GM12891 (cell line): ENCODE measurements at regions not wholly inside any gene's neighbourhood (a gene's known extent, or its start where the extent isn't known, plus 50 kb on each side); places are given as distances from the start of the nearest gene placed in this dataset.

Source experiments
- DNase-seq: peaks from one replicate; pipeline ENCODE4 v3.0.0; 2011; ENCODE audit warnings: low spot score; ENCODE audit not compliant: insufficient read length
- FAIRE-seq: peaks from 2 replicates; lab custom pipeline; 2011; peaks lifted over from hg19 to GRCh38; lab: Jason Lieb, UNC
- PAX5 ChIP-seq: IDR thresholded peaks from 2 replicates; pipeline ENCODE4 v1.6.1; 2011; ENCODE audit warnings: low read length, moderate library complexity, mild to moderate bottlenecking; ENCODE audit not compliant: insufficient read depth, severe bottlenecking
- POLR2A ChIP-seq: IDR thresholded peaks from 2 replicates; pipeline ENCODE4 v1.6.1; 2011; ENCODE audit warnings: low read depth, low read length, control low read depth
- POLR2AphosphoS5 ChIP-seq: IDR thresholded peaks from 2 replicates; pipeline ENCODE4 v1.6.1; 2011; ENCODE audit warnings: low read depth, low read length, control low read depth
- POU2F2 ChIP-seq: IDR thresholded peaks from 2 replicates; pipeline ENCODE4 v1.6.1; 2011; ENCODE audit warnings: low read depth, mild to moderate bottlenecking, control low read depth, low read length, moderate library complexity
- SPI1 ChIP-seq: IDR thresholded peaks from 2 replicates; pipeline ENCODE4 v1.6.1; 2011; ENCODE audit warnings: low read depth, low read length, control low read depth
- TAF1 ChIP-seq: IDR thresholded peaks from 2 replicates; pipeline ENCODE4 v1.6.1; 2011; ENCODE audit warnings: low read depth, low read length, control low read depth

DNA sequence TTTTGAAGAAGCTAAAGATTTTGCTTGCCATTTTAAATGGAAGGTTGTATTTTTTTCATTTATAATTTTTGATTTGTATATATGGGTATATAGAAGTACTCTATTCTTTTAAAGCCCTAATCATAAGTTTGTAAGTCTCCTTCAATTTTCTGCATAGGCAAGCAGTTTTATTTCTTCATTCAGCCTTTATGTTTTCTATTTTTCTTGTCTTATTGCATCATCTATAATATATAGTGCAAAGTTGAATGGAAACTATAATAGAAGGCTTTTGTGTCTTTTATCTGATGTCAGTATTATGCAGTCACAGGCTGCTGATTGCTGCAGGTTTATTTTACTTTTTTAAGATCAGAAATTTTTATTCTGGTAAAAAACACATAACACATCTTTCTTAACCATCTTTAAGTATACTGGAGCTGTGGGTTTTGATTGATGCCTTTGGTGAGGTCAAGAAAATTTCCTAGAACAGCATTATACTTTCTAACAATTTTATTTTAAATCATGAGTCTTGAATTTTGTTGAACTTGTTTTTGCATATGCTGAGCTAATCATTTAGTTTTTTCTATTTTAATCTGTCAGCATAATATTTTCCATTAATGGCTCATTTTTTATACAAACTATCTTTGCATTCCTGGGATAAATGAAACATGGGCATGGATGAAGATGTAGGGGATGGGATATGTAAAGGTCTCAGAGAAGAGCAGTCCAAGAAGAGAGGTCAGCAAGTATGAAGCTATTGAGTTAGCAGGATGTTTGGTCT, 366.7 kb upstream of the MAP3K7 start:
- DNase-seq, result no peak
- FAIRE-seq, result no peak
- no peak for TF ChIP-seq PAX5
- no peak for TF ChIP-seq SPI1
- no peak for TF ChIP-seq POU2F2
- TF ChIP-seq POLR2AphosphoS5, result no peak
- no peak for TF ChIP-seq POLR2A
- no peak for TF ChIP-seq TAF1

DNA sequence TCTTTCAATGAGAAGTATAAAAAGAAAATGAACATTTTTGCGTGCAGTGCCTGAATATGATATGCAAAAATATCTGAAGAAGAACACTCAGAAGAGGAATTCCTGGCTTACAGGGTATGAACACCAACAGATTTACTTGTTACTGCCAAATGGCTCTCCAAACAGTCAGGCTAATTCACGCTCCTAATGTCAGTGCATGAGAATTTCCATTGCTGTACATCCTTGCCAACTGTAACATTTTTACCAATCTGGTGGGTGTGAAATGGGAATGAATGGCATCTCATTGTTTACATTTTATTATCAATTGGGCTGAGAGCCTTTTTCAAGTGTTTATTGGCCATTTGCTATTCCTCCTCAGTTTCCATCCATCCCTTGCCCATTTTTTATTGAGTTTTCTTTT, 365.3 kb upstream of the MAP3K7 start:
- no peak for DNase-seq
- no peak for TF ChIP-seq PAX5
- TF ChIP-seq POU2F2, result no peak
- no peak for TF ChIP-seq TAF1
- TF ChIP-seq POLR2AphosphoS5, result no peak
- TF ChIP-seq POLR2A, result no peak
- no peak for TF ChIP-seq SPI1
- no peak for FAIRE-seq

- FAIRE-seq (no peak), DNase-seq (no peak)
- TF ChIP-seq POU2F2 (no peak), SPI1 (no peak), PAX5 (no peak), POLR2AphosphoS5 (no peak), POLR2A (no peak), TAF1 (no peak)
Observed at GRCh38 chr6:90948540-90948939, 361.7 kb upstream of the MAP3K7 start.

DNA sequence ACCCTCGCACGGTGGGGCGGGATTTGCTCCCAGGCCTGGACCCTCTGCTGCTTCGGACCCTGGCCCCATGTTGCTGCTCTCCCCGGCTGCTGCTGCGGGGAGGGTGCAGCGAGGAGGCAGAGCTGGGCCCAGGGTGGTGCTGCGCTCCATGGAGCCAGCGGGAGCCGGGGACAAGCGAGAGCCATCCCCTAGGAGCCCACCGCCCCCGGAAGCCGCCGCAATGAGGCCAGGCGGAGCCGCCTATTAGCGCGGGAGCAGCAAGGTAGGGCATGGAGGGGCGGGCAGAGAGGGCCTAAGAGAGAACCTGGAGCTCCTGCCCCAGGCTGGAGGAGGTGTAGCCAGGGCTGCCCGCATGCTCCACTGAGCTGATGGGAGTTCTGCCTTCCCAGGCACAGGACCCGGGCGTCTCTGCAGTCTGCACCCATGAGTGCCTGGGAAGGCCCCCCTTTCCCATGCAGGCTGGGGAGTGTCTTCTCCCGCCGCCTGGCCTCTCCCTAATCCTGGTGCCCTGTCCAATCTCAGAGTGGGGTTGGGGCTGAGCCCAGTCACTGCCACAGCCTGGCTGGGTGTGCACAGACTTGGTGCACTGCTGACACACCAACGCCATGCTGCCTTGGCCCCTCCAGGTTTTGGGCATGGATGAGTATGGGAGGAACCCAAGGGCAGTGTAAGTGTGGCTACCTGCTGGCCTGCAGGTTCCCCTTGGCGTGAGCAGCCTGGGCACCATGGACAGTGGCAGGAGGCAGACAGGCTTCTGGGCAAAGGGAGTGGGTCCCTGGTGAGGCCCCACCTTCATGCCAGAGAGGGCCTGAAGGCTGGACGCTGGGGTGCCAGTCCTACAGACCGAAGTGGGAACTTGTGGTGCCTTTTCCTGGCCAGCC, 360.6 kb upstream of the MAP3K7 start:
- DNase-seq (no peak), FAIRE-seq (no peak)
- TF ChIP-seq POLR2A (no peak), TAF1 (no peak), PAX5 (no peak), POLR2AphosphoS5 (no peak), POU2F2 (no peak), SPI1 (no peak)

DNA sequence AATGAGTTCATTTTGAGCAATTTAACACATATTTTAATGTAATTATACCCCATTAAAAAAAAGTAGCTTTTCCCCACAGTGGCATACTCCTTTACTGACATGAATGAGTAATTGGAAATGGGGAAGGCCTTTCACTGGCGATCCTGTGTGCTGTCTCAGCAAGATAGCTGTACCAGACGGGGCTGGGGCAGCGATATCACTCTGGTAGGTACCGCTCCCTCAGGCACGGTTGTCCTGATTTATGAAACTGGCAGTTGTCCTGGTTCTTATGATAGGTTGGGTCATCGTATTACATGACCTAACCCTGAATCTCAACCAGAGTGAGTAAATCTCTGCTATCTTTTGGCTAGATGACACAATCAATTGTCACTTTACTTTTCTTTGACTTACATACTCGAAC, 355.0 kb upstream of the MAP3K7 start:
- TF ChIP-seq POU2F2 (no peak), PAX5 (no peak), POLR2A (no peak), SPI1 (no peak), TAF1 (no peak), POLR2AphosphoS5 (no peak)
- no peak for FAIRE-seq
- DNase-seq, result no peak

- no peak for DNase-seq
- no peak for TF ChIP-seq TAF1
- TF ChIP-seq SPI1, result peak; percentile 88
- TF ChIP-seq POU2F2, result no peak
- TF ChIP-seq POLR2A, result no peak
Observed at GRCh38 chr6:90940812-90941481, 354.1 kb upstream of the MAP3K7 start.

GRCh38 chr6:90939906-90940305, 353.0 kb upstream of the MAP3K7 start:
- DNase-seq (no peak), FAIRE-seq (no peak)
- no peak for TF ChIP-seq PAX5
- no peak for TF ChIP-seq POLR2A

More at GRCh38 chr6:90940812-90941481, 354.1 kb upstream of the MAP3K7 start:
- FAIRE-seq, result peak; percentile 94

DNA sequence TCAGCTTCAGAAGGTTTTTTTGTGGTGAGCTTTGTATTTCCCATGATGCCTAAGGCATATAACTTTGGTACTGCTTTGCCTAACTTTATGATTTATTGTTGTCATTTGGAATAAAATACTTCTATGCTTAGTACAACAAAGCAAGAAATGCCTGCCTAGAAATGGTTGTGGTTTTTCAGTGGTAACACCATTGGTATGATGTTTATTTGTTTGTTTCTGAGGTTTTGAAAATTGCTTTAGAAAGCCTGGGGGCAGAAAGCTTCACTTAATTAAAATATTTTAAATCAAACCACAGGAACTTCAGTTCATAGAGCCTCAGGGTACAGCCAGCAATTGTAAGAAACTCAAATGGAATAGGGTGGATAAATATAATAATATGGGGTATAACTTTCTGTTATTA, 351.2 kb upstream of the MAP3K7 start:
- FAIRE-seq (no peak), DNase-seq (no peak)
- TF ChIP-seq POU2F2 (no peak), POLR2A (no peak), PAX5 (no peak)

GRCh38 chr6:90936286-90936685, 349.4 kb upstream of the MAP3K7 start:
- FAIRE-seq, result no peak
- DNase-seq, result no peak
- no peak for TF ChIP-seq POLR2AphosphoS5
- no peak for TF ChIP-seq TAF1
- TF ChIP-seq PAX5, result no peak
- no peak for TF ChIP-seq POLR2A
- no peak for TF ChIP-seq POU2F2
- no peak for TF ChIP-seq SPI1
